HG03439 (cell line): ENCODE measurements at regions not wholly inside any gene's neighbourhood (a gene's known extent, or its start where the extent isn't known, plus 50 kb on each side); places are given as distances from the start of the nearest gene placed in this dataset.
"Not testable (repeated sequence)": the region's sequence is repeated elsewhere in the genome, so short reads cannot be mapped to it uniquely, and the experiment has no call there.

Source experiments
- ATAC-seq: cut with Tn5 transposase; IDR thresholded peaks from one replicate; pipeline ENCODE4 v1.9.1; 2021; ENCODE audit warnings: mild to moderate bottlenecking, moderate library complexity; ENCODE audit not compliant: unreplicated experiment

DNA sequence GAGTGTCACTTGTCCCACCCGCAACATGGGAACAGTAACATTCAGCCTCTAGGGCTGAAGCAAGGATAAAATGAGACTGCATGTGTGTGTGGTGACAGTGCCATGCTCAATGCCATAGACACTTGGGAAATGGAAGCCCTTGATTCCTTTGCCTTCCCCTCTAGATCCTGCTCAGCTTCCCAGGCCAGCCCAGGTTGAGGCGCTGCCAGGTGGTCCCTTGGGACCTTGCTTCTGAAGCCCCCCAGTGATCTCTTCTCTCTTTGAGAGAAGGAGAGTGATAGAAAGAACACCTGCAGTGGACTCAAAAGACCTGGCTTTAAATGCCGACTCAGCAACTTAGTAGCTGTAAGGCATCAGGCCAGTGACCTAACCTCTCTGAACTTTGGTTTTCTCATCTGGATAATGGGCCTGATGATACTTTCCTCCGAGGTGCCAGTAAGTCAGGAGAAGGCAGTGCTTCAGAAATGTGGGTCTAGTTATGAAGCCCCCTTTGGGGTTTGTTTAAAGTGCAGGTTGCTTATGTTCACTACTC, 144.5 kb downstream of the RPLP1 start:
- no peak for ATAC-seq

GRCh38 chr15:69599271-69599670, 146.7 kb downstream of the RPLP1 start:
- no peak for ATAC-seq

GRCh38 chr15:69600556-69601085, 148.0 kb downstream of the RPLP1 start:
- no peak for ATAC-seq

DNA sequence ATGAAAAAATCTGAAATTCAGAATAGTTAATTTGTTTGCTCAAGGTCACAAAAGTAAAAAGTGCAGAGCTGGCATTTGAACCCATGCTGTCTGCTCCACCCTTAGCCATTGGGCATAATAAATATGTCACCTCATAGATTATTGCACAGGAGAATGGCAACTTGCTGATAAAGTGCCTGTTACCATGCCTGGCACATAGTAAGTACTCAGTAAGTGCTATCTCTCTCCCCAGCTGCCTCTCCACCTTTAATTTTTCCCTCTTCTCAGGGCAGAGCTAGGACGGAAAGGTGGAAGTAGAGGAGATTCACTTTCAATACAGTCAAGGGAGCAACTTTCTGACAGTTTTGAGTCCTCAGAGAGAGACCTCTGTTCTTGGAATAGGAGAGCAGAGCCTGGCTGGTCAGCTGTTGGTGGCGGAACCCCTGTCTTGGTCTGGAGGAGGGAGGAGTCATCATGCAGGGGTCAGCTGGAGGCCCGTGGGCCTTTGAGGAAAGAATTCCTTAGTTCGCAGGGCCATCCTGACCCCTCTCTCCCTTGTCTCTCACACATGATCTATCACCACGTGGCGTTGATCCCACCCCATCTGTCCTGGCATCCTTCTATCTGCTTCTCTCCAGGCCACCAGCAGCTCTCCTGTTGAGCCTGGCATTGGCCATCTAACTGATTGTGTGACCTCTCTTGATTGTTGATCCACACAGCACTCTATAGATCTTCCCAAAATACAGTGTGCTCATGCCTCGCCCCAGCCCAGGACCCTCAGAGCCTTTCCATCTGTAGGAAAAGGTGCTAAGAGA, 149.3 kb downstream of the RPLP1 start:
- ATAC-seq, result no peak

- ATAC-seq, result no peak
These were observed 150.3 kb downstream of the RPLP1 start for GRCh38 chr15:69602921-69603320.

GRCh38 chr15:69603369-69604071, 150.9 kb downstream of the RPLP1 start:
- ATAC-seq, result no peak

GRCh38 chr15:69604072-69604411, 151.4 kb downstream of the RPLP1 start:
- ATAC-seq, result no peak

GRCh38 chr15:69606144-69606543, 153.5 kb downstream of the RPLP1 start:
- no peak for ATAC-seq

DNA sequence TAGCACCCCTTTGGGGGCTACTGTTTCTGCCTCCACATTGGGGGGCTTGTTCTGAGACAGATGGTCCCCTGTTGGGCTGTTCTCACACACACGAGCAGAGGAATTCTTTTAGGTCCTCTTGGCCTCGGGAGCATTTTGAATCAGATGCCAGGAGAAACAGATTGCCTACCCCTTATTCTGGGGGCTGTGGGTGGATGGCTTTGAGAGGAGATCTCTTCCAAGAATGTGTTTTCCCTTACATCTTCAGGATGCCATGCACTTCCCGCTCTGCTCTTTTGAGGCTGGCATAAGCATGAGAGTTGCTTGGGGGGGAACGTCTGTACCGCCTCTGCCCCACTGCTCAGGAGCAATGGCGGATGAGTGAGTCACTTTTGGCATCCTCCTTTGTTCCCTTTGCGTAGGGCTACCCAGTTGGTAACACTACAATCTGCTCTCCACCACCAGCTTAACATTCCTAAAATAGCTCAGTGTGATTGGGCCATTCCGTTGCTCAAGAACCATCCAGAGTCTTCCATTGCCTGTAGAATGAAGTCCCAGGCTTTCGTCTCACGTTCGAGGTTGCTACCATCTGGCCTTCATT, 154.4 kb downstream of the RPLP1 start:
- no peak for ATAC-seq

DNA sequence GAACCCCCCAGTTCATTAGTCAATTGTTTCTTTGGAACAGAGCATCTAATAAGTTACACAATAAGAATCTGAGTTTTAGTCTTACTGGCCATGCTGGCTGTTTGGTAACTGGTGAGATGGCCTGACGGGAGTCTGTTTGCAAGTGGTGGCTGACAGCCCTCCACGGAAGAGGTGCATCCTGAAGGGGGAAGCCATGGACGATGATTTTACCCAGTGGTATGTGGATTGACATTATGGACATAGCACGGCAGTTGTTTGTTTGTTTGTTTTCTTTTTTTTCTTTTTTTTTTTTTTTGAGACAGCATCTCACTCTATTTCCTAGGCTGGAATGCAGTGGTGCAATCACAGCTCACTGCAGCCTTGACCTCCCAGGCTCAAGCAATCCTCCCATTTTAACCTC, 156.0 kb downstream of the RPLP1 start:
- ATAC-seq, result no peak

DNA sequence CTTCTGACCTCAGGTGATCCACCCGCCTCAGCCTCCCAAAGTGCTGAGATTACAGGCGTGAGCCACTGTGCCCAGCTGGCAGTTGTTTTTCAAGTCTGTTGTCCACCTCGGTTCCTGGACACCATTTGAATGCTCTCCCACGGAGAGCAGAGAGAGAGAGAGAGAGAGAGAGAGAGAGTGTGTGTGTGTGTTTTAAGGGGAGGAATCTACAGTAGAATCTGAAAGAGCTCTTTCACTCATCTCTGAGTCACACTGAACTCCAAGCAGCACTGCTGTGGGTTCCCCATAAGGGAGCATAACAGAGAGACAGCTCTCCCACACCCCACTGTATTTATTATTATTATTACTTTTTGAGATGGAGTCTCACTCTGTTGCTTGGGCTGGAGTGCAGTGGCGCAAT, 156.6 kb downstream of the RPLP1 start:
- no peak for ATAC-seq

- no peak for ATAC-seq
These were observed 157.2 kb downstream of the RPLP1 start for GRCh38 chr15:69609776-69610175.

DNA sequence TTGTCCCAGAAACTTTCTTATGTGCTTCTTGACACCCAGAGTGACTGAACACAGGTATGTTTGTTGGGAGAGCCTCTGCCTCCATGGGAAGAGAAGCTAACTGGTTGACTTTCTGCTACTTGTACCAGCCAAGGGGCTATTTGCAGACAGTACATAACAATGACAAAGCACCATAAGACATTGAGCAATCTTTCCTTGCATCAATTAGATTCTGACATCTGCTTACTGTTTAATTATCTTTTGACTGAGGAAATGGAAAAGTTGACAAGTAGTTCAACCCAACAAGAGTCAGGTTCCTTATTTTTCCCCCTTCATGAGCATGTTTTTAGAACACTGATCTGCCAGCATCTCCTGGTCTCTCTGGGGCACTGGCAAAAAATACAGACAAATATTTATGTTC, 157.7 kb downstream of the RPLP1 start:
- no peak for ATAC-seq

- ATAC-seq, result no peak
These were observed 158.2 kb downstream of the RPLP1 start for GRCh38 chr15:69610858-69611257.

GRCh38 chr15:69612112-69612511, 159.5 kb downstream of the RPLP1 start:
- ATAC-seq, result no peak

DNA sequence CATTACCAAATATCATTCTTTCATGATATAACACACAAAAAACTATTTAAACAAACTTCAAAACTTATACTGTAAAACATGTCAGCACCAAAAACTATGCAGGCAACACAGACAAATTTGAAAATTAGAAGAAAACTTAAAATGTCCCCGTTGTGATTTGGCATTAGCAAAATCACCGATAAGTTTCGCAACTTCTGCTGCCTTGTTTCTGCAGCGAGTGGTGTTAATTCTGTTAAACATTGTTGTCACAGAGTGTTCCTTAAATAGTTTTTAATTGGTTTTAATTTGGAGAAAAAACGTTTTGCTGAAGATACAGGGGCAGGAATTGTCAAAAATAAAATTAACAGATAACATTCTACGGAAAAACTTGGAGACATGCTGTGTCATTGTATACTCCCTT, 160.6 kb downstream of the RPLP1 start:
- ATAC-seq, result no peak

DNA sequence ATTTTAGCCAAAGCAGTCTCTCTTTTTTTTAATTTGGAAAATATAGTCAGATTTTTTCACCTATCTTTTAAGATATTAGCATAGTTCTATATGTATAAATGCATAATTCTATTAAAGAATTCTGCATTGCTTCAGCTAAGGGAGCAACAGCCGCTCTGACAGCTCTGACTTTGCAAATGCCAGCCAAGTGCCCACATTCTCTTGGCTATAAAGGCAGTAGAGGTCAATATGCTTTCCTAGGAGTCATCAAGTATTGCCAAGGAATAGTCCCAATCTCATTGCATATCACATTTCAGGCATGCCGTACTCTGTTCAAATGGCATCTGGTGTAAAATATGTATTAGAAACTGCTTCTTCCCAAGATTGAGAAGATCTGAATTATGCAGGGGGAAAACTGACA, 161.4 kb downstream of the RPLP1 start:
- no peak for ATAC-seq

DNA sequence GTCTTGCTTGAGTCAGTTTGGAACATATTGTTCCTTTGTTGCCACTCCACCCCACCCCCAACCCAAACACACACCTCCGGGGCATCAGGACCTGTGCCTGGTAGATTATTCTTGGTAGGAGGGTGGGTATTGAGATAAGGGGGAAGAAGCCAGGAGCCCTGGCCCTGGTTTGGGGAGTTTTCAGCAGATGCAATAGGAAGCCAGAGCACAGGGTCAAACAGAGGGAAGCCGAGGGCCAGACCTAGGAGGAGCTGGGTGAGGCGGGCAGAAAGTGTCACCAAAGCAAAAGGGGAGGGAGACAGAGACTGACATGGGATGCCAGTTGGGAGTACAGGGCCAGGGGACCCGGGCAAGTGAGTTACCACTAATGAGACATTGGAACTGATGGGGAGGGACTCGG, 163.1 kb downstream of the RPLP1 start:
- ATAC-seq, result no peak

GRCh38 chr15:69616558-69616957, 163.9 kb downstream of the RPLP1 start:
- no peak for ATAC-seq

GRCh38 chr15:69617144-69617543, 164.5 kb downstream of the RPLP1 start:
- not testable (repeated sequence) for ATAC-seq

DNA sequence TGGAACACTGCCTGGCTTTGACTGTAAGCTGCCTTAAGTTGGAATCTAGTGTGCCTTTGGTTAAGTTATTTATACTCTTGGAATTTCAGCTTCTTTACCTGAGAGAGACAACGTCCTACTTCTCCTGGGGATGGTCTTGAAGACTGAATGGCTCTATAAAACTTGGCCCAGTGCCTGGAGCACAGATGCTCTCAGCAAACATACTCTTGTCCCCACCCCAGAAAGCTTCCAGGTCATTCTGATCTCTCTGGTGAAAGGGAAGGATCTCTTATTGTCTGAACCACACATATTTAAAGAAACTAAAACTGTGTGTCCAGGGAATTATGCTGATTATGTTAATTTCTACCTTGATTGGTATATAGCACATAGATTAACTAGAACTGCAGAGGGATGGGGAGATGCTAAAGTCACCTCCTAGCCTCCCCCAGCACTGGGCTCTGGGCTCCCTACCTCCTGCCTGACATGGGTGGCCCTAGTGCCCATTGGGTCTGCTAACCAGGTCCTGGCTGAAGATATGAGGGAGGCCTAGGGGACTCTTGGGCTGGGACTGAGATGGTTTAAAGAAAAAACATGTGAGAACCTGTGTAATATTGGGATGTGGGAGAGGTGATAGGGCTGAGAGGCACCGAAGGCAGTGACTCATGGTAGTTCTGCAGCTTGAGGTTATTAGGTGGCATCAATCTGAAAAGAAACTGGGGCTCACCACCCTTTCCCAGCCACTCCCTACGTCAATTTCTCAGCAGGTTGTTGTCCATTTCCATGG, 171.0 kb downstream of the RPLP1 start:
- no peak for ATAC-seq
